GM18951 (cell line): ENCODE measurements at regions not wholly inside any gene's neighbourhood (a gene's known extent, or its start where the extent isn't known, plus 50 kb on each side); places are given as distances from the start of the nearest gene placed in this dataset.

Source experiments
- POLR2A ChIP-seq: IDR thresholded peaks from 4 replicates; pipeline ENCODE4 v1.6.1; 2011; ENCODE audit warnings: mild to moderate bottlenecking; ENCODE audit not compliant: insufficient read length, insufficient read depth; ENCODE audit errors: extremely low read depth
- in situ Hi-C: fragments of 300-500 bp; cut with MboI; formaldehyde crosslinking; loops from one replicate; pipeline ENCODE4 v1.12.0; 2022; ENCODE audit warnings: low sequenced_read_pairs, mixed read lengths, inconsistent platforms; ENCODE audit not compliant: unreplicated experiment

- in situ Hi-C loops, result no loop called here
- no peak for TF ChIP-seq POLR2A
Measured at GRCh38 chr13:29969286-29969685, 118.9 kb upstream of the UBL3 start.

GRCh38 chr13:29964181-29964845 lies 113.9 kb upstream of the UBL3 start:
- in situ Hi-C loops, result no loop called here
- TF ChIP-seq POLR2A, result no peak

GRCh38 chr13:29963089-29963488 lies 112.7 kb upstream of the UBL3 start:
- in situ Hi-C loops, result no loop called here
- no peak for TF ChIP-seq POLR2A

- in situ Hi-C loops, result no loop called here
- TF ChIP-seq POLR2A, result no peak
Measured at GRCh38 chr13:29961036-29961670, 110.7 kb upstream of the UBL3 start.

GRCh38 chr13:29959603-29960002 lies 109.2 kb upstream of the UBL3 start:
- no peak for TF ChIP-seq POLR2A
- in situ Hi-C loops, result no loop called here

GRCh38 chr13:29959086-29959485 lies 108.7 kb upstream of the UBL3 start:
- no peak for TF ChIP-seq POLR2A
- in situ Hi-C loops, result no loop called here

- in situ Hi-C loops, result no loop called here
- TF ChIP-seq POLR2A, result no peak
Measured at GRCh38 chr13:29958476-29958875, 108.1 kb upstream of the UBL3 start.

GRCh38 chr13:29957320-29957719 lies 106.9 kb upstream of the UBL3 start:
- in situ Hi-C loops, result no loop called here
- TF ChIP-seq POLR2A, result no peak

- TF ChIP-seq POLR2A, result no peak
- in situ Hi-C loops, result no loop called here
Measured at GRCh38 chr13:29956853-29957252, 106.4 kb upstream of the UBL3 start.

- TF ChIP-seq POLR2A, result no peak
Measured at GRCh38 chr13:29955137-29955650, 104.8 kb upstream of the UBL3 start.

GRCh38 chr13:29954082-29955028 lies 103.9 kb upstream of the UBL3 start:
- in situ Hi-C loops, result no loop called here
- no peak for TF ChIP-seq POLR2A

More at GRCh38 chr13:29955137-29955650, 104.8 kb upstream of the UBL3 start:
- in situ Hi-C loops, result no loop called here

GRCh38 chr13:29953542-29953941 lies 103.1 kb upstream of the UBL3 start:
- TF ChIP-seq POLR2A, result no peak

GRCh38 chr13:29952245-29952644 lies 101.8 kb upstream of the UBL3 start:
- TF ChIP-seq POLR2A, result no peak
- in situ Hi-C loops, result no loop called here

More at GRCh38 chr13:29953542-29953941, 103.1 kb upstream of the UBL3 start:
- in situ Hi-C loops, result no loop called here
